Renal pelvis (tissue), 1 donor: ENCODE measurements at regions not wholly inside any gene's neighbourhood (a gene's known extent, or its start where the extent isn't known, plus 50 kb on each side); places are given as distances from the start of the nearest gene placed in this dataset.

Experiments
- DNase-seq: peaks from one replicate; pipeline ENCODE4 v3.0.0-alpha.2; 2013

- peak; percentile 34 for DNase-seq
Observed at GRCh38 chr12:88638966-88639760, 58.9 kb upstream of the KITLG start.

GRCh38 chr12:88638388-88638787 is 58.1 kb upstream of the KITLG start:
- DNase-seq, result no peak

GRCh38 chr12:88634008-88634407 is 53.7 kb upstream of the KITLG start:
- no peak for DNase-seq

GRCh38 chr12:88633312-88633711 is 53.0 kb upstream of the KITLG start:
- DNase-seq, result no peak

- peak; percentile 37 for DNase-seq
Observed at GRCh38 chr12:88630561-88630960, 50.3 kb upstream of the KITLG start.
